ENCODE measurements at regions not wholly inside any gene's neighbourhood (a gene's known extent, or its start where the extent isn't known, plus 50 kb on each side); places are given as distances from the start of the nearest gene placed in this dataset.

GRCh38 chr21:23039846-23040245 is 2041.6 kb downstream of the NCAM2 start:
- H3K27ac ChIP-seq (replicated peaks), result no peak overlapping the region
- H3K4me1 ChIP-seq, result no peaks in the 10 kb centered on the region
- no peaks in the 10 kb centered on the region for H3K27me3 ChIP-seq (ENCODE audit: low read depth)
- no peak for TF ChIP-seq CTCF (IDR thresholded peaks at IDR 0.05; ENCODE audit: borderline replicate concordance)
- no peak overlapping the region for H3K4me3 ChIP-seq
- no peaks in the 10 kb centered on the region for H3K9me3 ChIP-seq (replicated peaks)
- no peaks in the 10 kb centered on the region for H3K36me3 ChIP-seq
- no peak for DNase-seq
- intact Hi-C loops (cut with micrococcal nuclease), result no loop called here

GRCh38 chr21:23045955-23046354 is 2047.7 kb downstream of the NCAM2 start:
- H3K9me3 ChIP-seq (replicated peaks), result no peaks in the 10 kb centered on the region
- no peak overlapping the region for H3K4me3 ChIP-seq
- H3K27me3 ChIP-seq (ENCODE audit: low read depth), result no peaks in the 10 kb centered on the region
- H3K36me3 ChIP-seq, result no peaks in the 10 kb centered on the region
- no peak overlapping the region for H3K27ac ChIP-seq (replicated peaks)
- TF ChIP-seq CTCF (IDR thresholded peaks at IDR 0.05; ENCODE audit: borderline replicate concordance), result no peak
- DNase-seq, result no peak
- intact Hi-C loops (cut with micrococcal nuclease), result no loop called here
- no peaks in the 10 kb centered on the region for H3K4me1 ChIP-seq

GRCh38 chr21:23067672-23068071 is 2069.5 kb downstream of the NCAM2 start:
- Histone ChIP-seq H3K4me3 (no peak overlapping the region), H3K4me1 (no peaks in the 10 kb centered on the region), H3K9me3 (replicated peaks) (peaks cover 14% of the 10 kb centered on the region), H3K27ac (replicated peaks) (no peak overlapping the region), H3K27me3 (ENCODE audit: low read depth) (no peaks in the 10 kb centered on the region), H3K36me3 (no peaks in the 10 kb centered on the region)
- DNase-seq, result no peak
- TF ChIP-seq CTCF (IDR thresholded peaks at IDR 0.05; ENCODE audit: borderline replicate concordance), result no peak
- intact Hi-C loops (cut with micrococcal nuclease), result no loop called here

GRCh38 chr21:23083242-23083641 is 2085.0 kb downstream of the NCAM2 start:
- no peak overlapping the region for H3K4me3 ChIP-seq
- no peak for DNase-seq
- no peaks in the 10 kb centered on the region for H3K36me3 ChIP-seq
- peaks cover 16% of the 10 kb centered on the region for H3K9me3 ChIP-seq (replicated peaks)
- intact Hi-C loops (cut with micrococcal nuclease), result no loop called here
- no peak for TF ChIP-seq CTCF (IDR thresholded peaks at IDR 0.05; ENCODE audit: borderline replicate concordance)
- no peaks in the 10 kb centered on the region for H3K4me1 ChIP-seq
- H3K27ac ChIP-seq (replicated peaks), result no peak overlapping the region
- H3K27me3 ChIP-seq (ENCODE audit: low read depth), result no peaks in the 10 kb centered on the region

- no peak overlapping the region for H3K4me3 ChIP-seq
- H3K4me1 ChIP-seq, result no peaks in the 10 kb centered on the region
- H3K36me3 ChIP-seq, result no peaks in the 10 kb centered on the region
- H3K9me3 ChIP-seq (replicated peaks), result peaks cover 29% of the 10 kb centered on the region
- no peak for DNase-seq
- no peak overlapping the region for H3K27ac ChIP-seq (replicated peaks)
- H3K27me3 ChIP-seq (ENCODE audit: low read depth), result no peaks in the 10 kb centered on the region
- intact Hi-C loops (cut with micrococcal nuclease), result no loop called here
- TF ChIP-seq CTCF (IDR thresholded peaks at IDR 0.05; ENCODE audit: borderline replicate concordance), result no peak
These were observed 2095.1 kb downstream of the NCAM2 start for GRCh38 chr21:23093259-23093658.

GRCh38 chr21:23099185-23099584 is 2101.0 kb downstream of the NCAM2 start:
- DNase-seq, result no peak
- no peaks in the 10 kb centered on the region for H3K4me1 ChIP-seq
- intact Hi-C loops (cut with micrococcal nuclease), result no loop called here
- H3K27ac ChIP-seq (replicated peaks), result no peak overlapping the region
- H3K4me3 ChIP-seq, result no peak overlapping the region
- no peaks in the 10 kb centered on the region for H3K27me3 ChIP-seq (ENCODE audit: low read depth)
- H3K36me3 ChIP-seq, result no peaks in the 10 kb centered on the region
- TF ChIP-seq CTCF (IDR thresholded peaks at IDR 0.05; ENCODE audit: borderline replicate concordance), result no peak
- H3K9me3 ChIP-seq (replicated peaks), result peaks cover 10% of the 10 kb centered on the region

All from left ventricle myocardium inferior (tissue), 1 donor.